ENCODE measurements at regions not wholly inside any gene's neighbourhood (a gene's known extent, or its start where the extent isn't known, plus 50 kb on each side); places are given as distances from the start of the nearest gene placed in this dataset.

DNA sequence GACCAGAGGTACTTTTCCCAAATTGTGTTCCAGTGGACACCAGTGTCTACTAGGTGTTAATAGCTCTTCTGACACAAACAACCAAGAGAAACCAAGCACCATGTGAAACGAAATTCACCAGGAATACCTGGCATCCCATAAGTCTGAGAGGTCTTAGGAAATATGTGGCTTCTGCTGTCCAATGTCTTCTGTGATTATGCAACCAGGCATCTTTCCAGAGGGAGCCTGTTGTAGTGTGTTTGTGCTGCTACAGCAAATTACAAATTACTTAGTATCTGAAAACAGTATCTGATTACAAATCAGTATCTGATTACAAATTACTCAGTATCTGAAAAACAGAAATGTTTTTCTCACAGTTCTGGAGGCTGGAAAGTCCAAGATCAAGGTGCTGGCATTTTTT is 133.6 kb upstream of the NPVF start:
- TF ChIP-seq, protein P1, sequence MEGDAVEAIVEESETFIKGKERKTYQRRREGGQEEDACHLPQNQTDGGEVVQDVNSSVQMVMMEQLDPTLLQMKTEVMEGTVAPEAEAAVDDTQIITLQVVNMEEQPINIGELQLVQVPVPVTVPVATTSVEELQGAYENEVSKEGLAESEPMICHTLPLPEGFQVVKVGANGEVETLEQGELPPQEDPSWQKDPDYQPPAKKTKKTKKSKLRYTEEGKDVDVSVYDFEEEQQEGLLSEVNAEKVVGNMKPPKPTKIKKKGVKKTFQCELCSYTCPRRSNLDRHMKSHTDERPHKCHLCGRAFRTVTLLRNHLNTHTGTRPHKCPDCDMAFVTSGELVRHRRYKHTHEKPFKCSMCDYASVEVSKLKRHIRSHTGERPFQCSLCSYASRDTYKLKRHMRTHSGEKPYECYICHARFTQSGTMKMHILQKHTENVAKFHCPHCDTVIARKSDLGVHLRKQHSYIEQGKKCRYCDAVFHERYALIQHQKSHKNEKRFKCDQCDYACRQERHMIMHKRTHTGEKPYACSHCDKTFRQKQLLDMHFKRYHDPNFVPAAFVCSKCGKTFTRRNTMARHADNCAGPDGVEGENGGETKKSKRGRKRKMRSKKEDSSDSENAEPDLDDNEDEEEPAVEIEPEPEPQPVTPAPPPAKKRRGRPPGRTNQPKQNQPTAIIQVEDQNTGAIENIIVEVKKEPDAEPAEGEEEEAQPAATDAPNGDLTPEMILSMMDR (IDR thresholded peaks at IDR 0.05) = no peak
- no peak for TF ChIP-seq POLR2A (IDR thresholded peaks at IDR 0.05)
